ENCODE measurements at regions not wholly inside any gene's neighbourhood (a gene's known extent, or its start where the extent isn't known, plus 50 kb on each side); places are given as distances from the start of the nearest gene placed in this dataset.

DNA sequence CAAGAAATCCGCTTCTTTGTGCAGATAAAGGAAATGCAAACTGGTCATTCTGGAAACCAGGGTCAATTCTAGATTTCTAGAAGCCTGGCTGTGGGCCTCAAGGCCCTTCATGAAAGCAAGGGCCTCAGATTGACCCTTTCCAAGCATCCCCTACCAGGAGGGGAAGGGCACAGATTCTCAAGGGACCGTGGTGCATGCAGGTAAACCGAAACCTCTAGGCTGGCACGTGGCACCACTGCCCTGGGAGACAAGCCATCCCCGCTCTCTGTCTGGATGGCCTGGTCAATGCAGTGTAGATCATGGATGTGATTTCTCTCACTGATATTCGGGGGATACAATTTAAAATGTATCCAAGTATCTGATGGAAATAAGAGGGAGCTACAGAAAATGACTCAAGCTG is 69.4 kb downstream of the TOMM20 start:
- H3K27ac ChIP-seq (ENCODE audit: low read length), result no peak overlapping the region
- H3K9me2 ChIP-seq (replicated peaks; ENCODE audit: insufficient read depth, low read length), result no peaks in the 10 kb centered on the region
- no peak overlapping the region for H3K4me2 ChIP-seq (ENCODE audit: low read depth, low read length, poor library complexity, severe bottlenecking)
- no peak overlapping the region for H3K9ac ChIP-seq (ENCODE audit: low read length)
- H3K4me1 ChIP-seq (ENCODE audit: low read length), result no peaks in the 10 kb centered on the region
- no peak overlapping the region for H3K4me3 ChIP-seq (ENCODE audit: low read length)
- H4K20me1 ChIP-seq (ENCODE audit: insufficient read depth, low read depth, low read length), result no peaks in the 10 kb centered on the region
- no peak for DNase-seq
- no peaks in the 10 kb centered on the region for H3K27me3 ChIP-seq (ENCODE audit: low read length)
- H2AFZ ChIP-seq (ENCODE audit: low read length), result no peak overlapping the region
- no peaks in the 10 kb centered on the region for H3K36me3 ChIP-seq (ENCODE audit: insufficient read depth, low read length)
- no peaks in the 10 kb centered on the region for H3K9me3 ChIP-seq (ENCODE audit: low read length)
- no peaks in the 10 kb centered on the region for H3K79me2 ChIP-seq (ENCODE audit: low read length)

DNA sequence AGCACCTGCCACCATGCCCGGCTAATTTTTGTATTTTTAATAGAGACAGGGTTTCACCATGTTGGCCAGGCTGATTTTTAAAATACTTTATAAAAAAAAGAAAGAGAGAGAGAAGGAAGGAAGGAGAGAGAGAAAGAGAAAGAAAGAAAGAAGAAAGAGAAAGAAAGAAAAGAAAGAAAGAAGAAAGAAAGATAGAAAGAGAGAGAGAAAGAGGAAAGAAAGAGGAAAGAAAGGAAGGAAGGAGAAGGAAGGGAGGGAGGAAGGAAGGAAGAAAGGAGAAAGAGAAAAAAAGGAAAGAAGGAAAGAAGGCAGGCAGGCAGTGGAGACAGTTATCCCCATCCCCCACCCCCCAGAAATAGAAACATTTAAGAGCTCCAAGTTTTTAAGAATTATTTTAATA is 69.9 kb downstream of the TOMM20 start:
- Histone ChIP-seq H3K79me2 (ENCODE audit: low read length) (no peaks in the 10 kb centered on the region), H3K27me3 (ENCODE audit: low read length) (no peaks in the 10 kb centered on the region), H3K4me2 (ENCODE audit: low read depth, low read length, poor library complexity, severe bottlenecking) (no peak overlapping the region), H3K9me3 (ENCODE audit: low read length) (no peaks in the 10 kb centered on the region), H2AFZ (ENCODE audit: low read length) (no peak overlapping the region), H3K4me1 (ENCODE audit: low read length) (no peaks in the 10 kb centered on the region), H3K9me2 (replicated peaks; ENCODE audit: insufficient read depth, low read length) (no peaks in the 10 kb centered on the region), H4K20me1 (ENCODE audit: insufficient read depth, low read depth, low read length) (no peaks in the 10 kb centered on the region), H3K27ac (ENCODE audit: low read length) (no peak overlapping the region), H3K9ac (ENCODE audit: low read length) (no peak overlapping the region), H3K36me3 (ENCODE audit: insufficient read depth, low read length) (no peaks in the 10 kb centered on the region), H3K4me3 (ENCODE audit: low read length) (no peak overlapping the region)
- DNase-seq, result no peak

DNA sequence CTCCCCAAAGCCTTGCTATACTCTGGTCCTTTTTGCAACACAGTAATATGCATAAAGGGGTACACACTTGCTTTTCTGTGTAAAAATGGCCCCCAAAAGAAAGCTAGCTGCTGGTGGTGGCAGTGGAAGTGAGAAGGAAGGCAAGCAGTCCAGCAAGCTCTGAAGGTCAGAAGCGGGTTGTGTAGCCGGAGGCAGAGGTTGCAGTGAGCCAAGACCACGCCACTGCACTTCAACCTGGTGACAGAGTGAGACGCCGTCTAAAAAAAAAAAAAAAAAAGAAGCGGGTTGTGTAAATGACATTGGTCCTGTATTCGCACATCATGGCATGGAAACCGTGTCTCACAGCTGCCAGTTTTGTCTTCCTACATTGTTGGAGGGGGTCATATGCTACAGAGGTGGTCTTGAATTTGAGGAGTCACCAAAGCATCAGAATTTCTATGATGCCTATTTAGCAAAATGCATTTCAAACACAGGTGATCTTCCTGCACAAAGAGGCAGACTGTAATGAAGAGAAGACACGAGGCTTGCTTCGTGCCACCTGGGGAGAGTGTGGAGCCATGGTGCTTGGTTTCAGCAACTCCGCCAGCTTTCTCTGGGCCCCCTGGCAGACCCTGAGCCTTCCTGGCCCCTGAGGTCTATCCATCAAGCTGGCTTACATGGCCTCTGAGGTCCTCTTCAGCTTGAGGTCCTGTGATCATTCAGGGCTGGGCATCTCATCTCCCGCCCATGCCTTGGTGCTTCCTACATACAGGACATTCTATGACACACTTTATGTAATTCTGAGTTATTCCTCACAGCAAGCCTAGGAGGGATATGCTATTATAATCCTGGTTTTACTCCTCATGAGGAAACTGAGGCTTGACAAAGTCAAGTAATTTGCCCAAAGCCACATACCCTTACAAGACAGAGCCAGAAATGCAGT is 71.0 kb downstream of the TOMM20 start:
- no peaks in the 10 kb centered on the region for H3K36me3 ChIP-seq (ENCODE audit: insufficient read depth, low read length)
- no peak overlapping the region for H3K4me2 ChIP-seq (ENCODE audit: low read depth, low read length, poor library complexity, severe bottlenecking)
- no peak overlapping the region for H3K9ac ChIP-seq (ENCODE audit: low read length)

DNA sequence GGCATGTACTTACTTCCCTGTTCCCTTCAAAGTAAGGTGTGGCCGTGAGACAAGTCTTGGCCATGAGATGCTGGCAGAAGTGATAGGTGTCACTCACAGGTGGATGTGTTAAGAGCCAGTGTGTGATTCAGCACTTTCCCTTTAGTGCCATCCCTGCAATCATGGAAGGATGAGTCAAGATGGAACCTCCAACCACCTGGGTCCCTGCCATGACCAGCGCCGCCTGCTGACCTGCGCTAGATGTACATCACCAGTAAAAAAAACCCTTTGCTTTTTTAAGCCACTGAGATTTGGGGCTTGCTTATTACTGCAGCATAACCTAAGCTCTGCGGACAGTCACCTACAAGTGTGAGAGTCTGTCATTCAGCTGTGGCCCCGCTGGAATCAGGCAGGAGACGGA is 71.7 kb downstream of the TOMM20 start:
- H3K36me3 ChIP-seq (ENCODE audit: insufficient read depth, low read length), result no peaks in the 10 kb centered on the region
- H3K9me3 ChIP-seq (ENCODE audit: low read length), result no peaks in the 10 kb centered on the region
- H3K79me2 ChIP-seq (ENCODE audit: low read length), result no peaks in the 10 kb centered on the region
- no peak overlapping the region for H3K9ac ChIP-seq (ENCODE audit: low read length)
- no peak overlapping the region for H3K4me3 ChIP-seq (ENCODE audit: low read length)
- H3K27me3 ChIP-seq (ENCODE audit: low read length), result no peaks in the 10 kb centered on the region
- H3K9me2 ChIP-seq (replicated peaks; ENCODE audit: insufficient read depth, low read length), result no peaks in the 10 kb centered on the region
- 0 out of 2 replicates have a peak, but pooled peaks cover 3% of the 10 kb centered on the region for H3K4me1 ChIP-seq (ENCODE audit: low read length)
- no peak overlapping the region for H2AFZ ChIP-seq (ENCODE audit: low read length)
- no peak for DNase-seq
- no peaks in the 10 kb centered on the region for H4K20me1 ChIP-seq (ENCODE audit: insufficient read depth, low read depth, low read length)
- H3K27ac ChIP-seq (ENCODE audit: low read length), result no peak overlapping the region
- H3K4me2 ChIP-seq (ENCODE audit: low read depth, low read length, poor library complexity, severe bottlenecking), result no peak overlapping the region

More for the DNA sequence above, 71.0 kb downstream of the TOMM20 start:
- no peaks in the 10 kb centered on the region for H4K20me1 ChIP-seq (ENCODE audit: insufficient read depth, low read depth, low read length)
- H3K79me2 ChIP-seq (ENCODE audit: low read length), result no peaks in the 10 kb centered on the region
- H3K9me2 ChIP-seq (replicated peaks; ENCODE audit: insufficient read depth, low read length), result no peaks in the 10 kb centered on the region
- no peaks in the 10 kb centered on the region for H3K27me3 ChIP-seq (ENCODE audit: low read length)
- no peak overlapping the region for H2AFZ ChIP-seq (ENCODE audit: low read length)
- no peak overlapping the region for H3K27ac ChIP-seq (ENCODE audit: low read length)
- 0 out of 2 replicates have a peak, but pooled peaks cover 2% of the 10 kb centered on the region for H3K4me1 ChIP-seq (ENCODE audit: low read length)
- DNase-seq, result no peak
- no peaks in the 10 kb centered on the region for H3K9me3 ChIP-seq (ENCODE audit: low read length)
- no peak overlapping the region for H3K4me3 ChIP-seq (ENCODE audit: low read length)

DNA sequence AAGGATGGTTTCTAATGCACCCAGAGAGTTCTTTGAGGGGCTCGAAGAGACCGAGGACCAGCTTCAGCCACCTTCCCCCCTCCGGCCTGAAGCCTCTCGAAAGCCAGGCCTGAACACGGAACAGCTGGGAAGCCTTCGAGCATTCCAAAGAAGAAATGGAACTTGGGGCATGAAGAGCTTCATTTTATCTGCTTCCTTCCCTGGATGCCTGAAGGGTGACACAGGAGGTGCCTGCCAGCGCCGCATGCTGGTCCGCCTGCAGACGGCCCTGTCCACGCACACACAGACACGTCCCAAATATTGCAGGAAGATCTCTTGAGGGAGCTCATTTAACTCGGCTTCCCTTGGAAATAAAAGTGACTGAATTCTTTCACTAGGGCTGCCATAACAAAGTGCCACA is 73.7 kb downstream of the TOMM20 start:
- H3K27me3 ChIP-seq (ENCODE audit: low read length), result no peaks in the 10 kb centered on the region
- no peak overlapping the region for H3K27ac ChIP-seq (ENCODE audit: low read length)
- no peak overlapping the region for H3K4me3 ChIP-seq (ENCODE audit: low read length)
- H3K36me3 ChIP-seq (ENCODE audit: insufficient read depth, low read length), result no peaks in the 10 kb centered on the region
- H3K9ac ChIP-seq (ENCODE audit: low read length), result no peak overlapping the region
- peaks cover 8% of the 10 kb centered on the region; the same call in 1 of the 2 replicates for H3K4me1 ChIP-seq (ENCODE audit: low read length)
- no peak for DNase-seq
- H3K4me2 ChIP-seq (ENCODE audit: low read depth, low read length, poor library complexity, severe bottlenecking), result no peak overlapping the region
- H3K9me3 ChIP-seq (ENCODE audit: low read length), result no peaks in the 10 kb centered on the region
- H3K79me2 ChIP-seq (ENCODE audit: low read length), result no peaks in the 10 kb centered on the region
- no peak overlapping the region for H2AFZ ChIP-seq (ENCODE audit: low read length)
- H4K20me1 ChIP-seq (ENCODE audit: insufficient read depth, low read depth, low read length), result no peaks in the 10 kb centered on the region
- H3K9me2 ChIP-seq (replicated peaks; ENCODE audit: insufficient read depth, low read length), result no peaks in the 10 kb centered on the region

DNA sequence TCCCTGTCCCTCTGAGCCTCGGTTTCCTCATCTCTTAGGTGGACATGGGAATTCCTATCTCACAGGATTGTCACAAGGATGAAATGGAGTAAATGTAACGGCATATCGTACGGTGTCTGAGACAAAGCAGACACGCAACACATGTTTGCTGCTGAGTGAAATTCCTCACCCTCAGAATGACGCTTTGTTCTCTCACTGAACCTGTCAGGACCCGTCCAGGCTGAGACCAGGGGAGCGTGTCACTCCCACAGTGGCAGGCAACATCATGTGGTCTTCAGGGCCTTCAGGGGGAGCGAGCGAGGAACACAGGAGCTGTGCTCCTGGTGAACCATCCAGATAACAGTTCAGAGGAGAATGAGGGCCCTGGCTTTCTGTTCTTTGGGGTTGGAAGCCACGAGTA is 74.2 kb downstream of the TOMM20 start:
- Histone ChIP-seq H3K4me2 (ENCODE audit: low read depth, low read length, poor library complexity, severe bottlenecking) (no peak overlapping the region), H4K20me1 (ENCODE audit: insufficient read depth, low read depth, low read length) (no peaks in the 10 kb centered on the region), H3K27ac (ENCODE audit: low read length) (no peak overlapping the region), H3K9ac (ENCODE audit: low read length) (no peak overlapping the region), H3K27me3 (ENCODE audit: low read length) (no peaks in the 10 kb centered on the region), H3K9me2 (replicated peaks; ENCODE audit: insufficient read depth, low read length) (no peaks in the 10 kb centered on the region), H3K79me2 (ENCODE audit: low read length) (no peaks in the 10 kb centered on the region), H3K4me3 (ENCODE audit: low read length) (no peak overlapping the region), H3K9me3 (ENCODE audit: low read length) (no peaks in the 10 kb centered on the region), H3K36me3 (ENCODE audit: insufficient read depth, low read length) (no peaks in the 10 kb centered on the region), H2AFZ (ENCODE audit: low read length) (no peak overlapping the region), H3K4me1 (ENCODE audit: low read length) (peaks cover 8% of the 10 kb centered on the region; the same call in 1 of the 2 replicates)
- DNase-seq, result no peak

DNA sequence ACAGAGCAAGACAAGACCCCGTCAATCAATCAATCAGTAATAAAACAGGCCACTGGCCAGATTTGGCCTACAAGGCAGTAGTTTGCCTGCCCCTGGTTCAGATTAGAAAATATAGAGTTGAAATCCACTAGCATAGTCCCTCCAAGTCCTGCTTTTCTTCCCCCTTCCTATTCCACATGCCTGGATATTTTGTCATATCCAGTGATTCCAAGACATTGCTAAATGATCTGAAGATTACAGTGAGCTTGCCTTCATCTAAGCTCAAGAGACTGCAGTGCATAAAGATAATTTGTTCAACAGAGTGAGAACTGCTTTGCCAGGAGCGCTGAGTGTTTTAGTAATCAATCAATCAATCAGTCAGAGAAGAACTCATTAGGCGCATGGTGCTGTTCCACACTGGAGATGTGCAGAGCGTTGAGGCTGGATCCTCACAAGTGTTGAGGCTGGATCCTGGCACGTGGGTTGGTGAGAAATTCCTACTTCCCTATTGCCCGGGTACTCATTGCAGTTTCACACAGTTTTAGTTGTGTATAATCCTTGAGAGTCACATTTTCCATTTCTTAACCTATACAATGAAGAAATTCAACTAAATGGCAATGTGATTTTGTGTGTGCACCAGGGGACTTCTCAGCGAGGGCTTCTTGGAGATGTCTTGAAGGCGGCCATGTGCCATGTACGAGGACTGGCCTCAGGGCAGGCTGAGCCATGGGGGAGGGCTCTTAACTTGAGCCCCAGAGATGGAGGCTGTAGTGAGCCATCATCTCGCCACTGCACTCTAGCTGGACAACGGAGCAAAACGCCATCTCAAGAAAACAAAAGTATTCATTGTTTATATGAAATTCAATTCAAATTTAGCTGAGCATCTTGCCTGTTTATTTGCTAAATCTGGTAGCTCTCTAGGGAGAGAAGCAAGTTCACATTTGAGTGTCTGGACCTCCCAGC is 76.3 kb downstream of the TOMM20 start:
- H3K9ac ChIP-seq (ENCODE audit: low read length), result no peak overlapping the region
- H3K36me3 ChIP-seq (ENCODE audit: insufficient read depth, low read length), result no peaks in the 10 kb centered on the region
- peaks cover 8% of the 10 kb centered on the region; the same call in 1 of the 2 replicates for H3K4me1 ChIP-seq (ENCODE audit: low read length)
- no peak overlapping the region for H2AFZ ChIP-seq (ENCODE audit: low read length)
- H3K79me2 ChIP-seq (ENCODE audit: low read length), result no peaks in the 10 kb centered on the region
- no peak overlapping the region for H3K27ac ChIP-seq (ENCODE audit: low read length)
- no peak overlapping the region for H3K4me2 ChIP-seq (ENCODE audit: low read depth, low read length, poor library complexity, severe bottlenecking)
- DNase-seq, result no peak
- no peaks in the 10 kb centered on the region for H4K20me1 ChIP-seq (ENCODE audit: insufficient read depth, low read depth, low read length)
- H3K9me3 ChIP-seq (ENCODE audit: low read length), result no peaks in the 10 kb centered on the region
- H3K4me3 ChIP-seq (ENCODE audit: low read length), result no peak overlapping the region
- H3K27me3 ChIP-seq (ENCODE audit: low read length), result no peaks in the 10 kb centered on the region
- H3K9me2 ChIP-seq (replicated peaks; ENCODE audit: insufficient read depth, low read length), result no peaks in the 10 kb centered on the region

DNA sequence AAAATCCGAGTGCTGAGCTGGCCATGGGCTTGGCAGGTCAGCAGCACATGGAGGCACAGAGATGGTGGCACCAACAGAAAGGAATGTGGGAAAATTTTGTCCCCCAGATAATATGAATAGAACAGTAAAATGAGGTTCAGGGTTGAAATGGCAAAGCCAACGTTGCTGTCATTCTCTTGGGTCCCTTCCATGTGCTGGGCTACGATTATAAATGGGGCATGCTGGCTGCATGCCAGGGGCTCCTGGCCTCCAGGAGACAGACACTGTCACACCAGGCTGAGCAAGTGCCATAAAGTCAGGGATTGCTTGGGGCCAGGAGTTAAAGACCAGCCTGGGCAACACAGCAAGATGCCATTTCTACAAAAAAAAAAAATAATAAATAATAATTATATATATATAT is 77.1 kb downstream of the TOMM20 start:
- no peak for DNase-seq
- H3K4me2 ChIP-seq (ENCODE audit: low read depth, low read length, poor library complexity, severe bottlenecking), result peak overlapping the region; percentile 19
- H3K9me3 ChIP-seq (ENCODE audit: low read length), result no peaks in the 10 kb centered on the region
- H3K79me2 ChIP-seq (ENCODE audit: low read length), result no peaks in the 10 kb centered on the region
- H3K36me3 ChIP-seq (ENCODE audit: insufficient read depth, low read length), result no peaks in the 10 kb centered on the region
- no peak overlapping the region for H3K9ac ChIP-seq (ENCODE audit: low read length)
- peak overlapping the region; percentile 43; the same call in 1 of the 2 replicates for H2AFZ ChIP-seq (ENCODE audit: low read length)
- no peaks in the 10 kb centered on the region for H3K9me2 ChIP-seq (replicated peaks; ENCODE audit: insufficient read depth, low read length)
- no peak overlapping the region for H3K27ac ChIP-seq (ENCODE audit: low read length)
- no peaks in the 10 kb centered on the region for H4K20me1 ChIP-seq (ENCODE audit: insufficient read depth, low read depth, low read length)
- H3K4me3 ChIP-seq (ENCODE audit: low read length), result no peak overlapping the region
- no peaks in the 10 kb centered on the region for H3K27me3 ChIP-seq (ENCODE audit: low read length)
- H3K4me1 ChIP-seq (ENCODE audit: low read length), result peaks cover 8% of the 10 kb centered on the region; the same call in 1 of the 2 replicates

Data from Karpas-422 (cell line).